GM19239 (cell line): ENCODE measurements at regions not wholly inside any gene's neighbourhood (a gene's known extent, or its start where the extent isn't known, plus 50 kb on each side); places are given as distances from the start of the nearest gene placed in this dataset.

Source experiments
- DNase-seq: peaks from one replicate; pipeline ENCODE4 v3.0.0; 2011; ENCODE audit warnings: low spot score; ENCODE audit not compliant: insufficient read length
- FAIRE-seq: peaks from 2 replicates; lab custom pipeline; 2011; peaks lifted over from hg19 to GRCh38; lab: Jason Lieb, UNC

DNA sequence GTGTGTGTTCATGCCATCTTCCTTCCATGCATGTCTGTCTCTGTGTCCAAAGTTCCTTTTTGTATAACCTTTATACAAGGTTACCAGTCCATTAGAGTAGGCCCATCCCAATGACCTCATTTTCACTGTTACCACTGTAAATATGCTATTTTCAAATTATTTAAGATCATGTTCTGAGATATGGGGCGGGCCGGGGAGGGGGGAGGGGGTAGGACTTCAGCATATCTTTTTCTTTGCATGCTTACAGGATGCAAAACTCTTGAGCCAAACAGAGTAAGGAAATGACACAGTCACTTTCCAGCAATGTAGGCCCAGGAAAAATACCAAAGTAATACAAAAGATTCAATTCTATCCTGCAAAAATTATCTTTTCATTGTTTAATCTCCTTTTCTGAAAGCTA is 124.1 kb upstream of the HNRNPA3 start:
- FAIRE-seq = no peak
- DNase-seq = no peak

DNA sequence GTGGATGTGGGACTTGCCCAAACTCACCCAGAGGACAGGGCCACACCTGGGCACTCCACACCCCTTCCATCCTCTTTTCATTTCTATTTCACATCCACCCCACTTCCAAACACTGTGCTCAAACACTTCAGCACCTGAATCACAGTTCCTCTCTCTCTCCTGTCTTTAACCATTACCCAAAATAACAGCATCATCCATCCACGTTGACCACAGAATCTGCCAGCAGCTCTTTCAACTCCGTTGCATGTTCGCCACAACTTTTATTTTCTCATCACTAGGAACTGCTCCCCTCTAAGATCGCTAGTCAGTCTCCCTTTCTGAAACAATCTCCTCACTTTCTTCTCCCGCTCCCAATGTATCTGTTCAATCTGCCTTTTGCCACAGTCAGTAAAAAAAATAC is 121.6 kb upstream of the HNRNPA3 start:
- FAIRE-seq (no peak), DNase-seq (no peak)

DNA sequence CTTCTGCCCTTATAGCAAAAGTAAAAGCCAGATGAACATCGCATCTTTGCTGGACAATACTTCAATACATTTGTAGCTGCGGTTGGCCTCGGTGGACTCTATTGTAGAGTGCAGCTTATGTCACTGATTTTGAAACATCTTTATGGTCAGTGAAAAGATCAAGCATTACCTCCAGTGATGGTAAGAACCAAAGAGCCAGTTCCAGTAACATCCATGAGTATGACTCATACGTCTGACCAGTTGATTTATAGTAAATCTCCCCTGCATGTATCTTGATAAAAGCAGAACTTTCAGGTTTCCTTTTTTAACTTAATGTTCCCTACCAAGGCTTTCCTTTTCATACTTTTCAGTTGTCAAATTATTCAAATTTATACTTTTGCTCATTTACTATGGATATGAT is 119.2 kb upstream of the HNRNPA3 start:
- FAIRE-seq = no peak
- DNase-seq = no peak

GRCh38 chr2:177098001-177098613 is 114.5 kb upstream of the HNRNPA3 start:
- FAIRE-seq = no peak
- no peak for DNase-seq

DNA sequence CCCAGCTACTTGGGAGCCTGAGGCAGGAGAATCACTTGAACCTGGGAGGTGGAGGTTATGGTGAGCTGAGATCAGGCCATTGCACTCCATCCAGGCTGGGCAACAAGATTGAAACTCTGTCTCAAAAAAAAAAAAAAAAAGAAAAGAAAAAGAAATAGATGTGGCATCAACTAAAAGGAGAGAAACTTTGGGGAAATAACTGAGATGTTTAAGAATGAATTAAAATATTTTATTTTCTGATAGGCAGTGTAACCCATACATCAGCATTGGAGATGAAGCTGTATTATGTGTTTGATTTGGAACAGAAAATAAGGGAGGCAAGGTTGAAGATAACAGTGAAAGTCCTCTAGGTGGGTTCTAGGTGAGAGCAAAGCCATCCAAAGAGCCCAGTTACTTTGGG is 110.7 kb upstream of the HNRNPA3 start:
- FAIRE-seq (no peak), DNase-seq (no peak)

- FAIRE-seq = peak; percentile 37
- DNase-seq = peak; percentile 6
Measured at GRCh38 chr2:177106212-177106611, 106.4 kb upstream of the HNRNPA3 start.

DNA sequence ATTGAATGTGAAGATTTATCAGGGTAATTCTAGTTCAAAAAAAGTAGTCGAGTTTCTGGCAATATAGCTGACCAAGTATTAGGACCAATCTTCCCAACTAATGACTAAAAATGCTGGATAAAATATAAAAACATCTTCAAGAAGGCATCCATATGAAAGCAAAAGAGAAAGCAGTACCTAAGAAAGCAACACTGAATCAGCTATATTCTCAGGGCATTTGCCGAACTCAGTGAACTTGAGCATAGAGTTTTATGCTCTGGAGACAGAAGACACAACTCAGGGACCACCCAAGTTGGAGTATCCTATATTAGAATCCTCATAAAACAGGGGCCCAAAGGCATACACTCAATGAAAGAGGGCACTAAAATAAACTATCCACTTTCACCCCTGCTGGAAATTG is 103.7 kb upstream of the HNRNPA3 start:
- no peak for DNase-seq
- FAIRE-seq = no peak

- FAIRE-seq = no peak
- no peak for DNase-seq
Measured at GRCh38 chr2:177114712-177115111, 97.9 kb upstream of the HNRNPA3 start.

- DNase-seq (no peak), FAIRE-seq (no peak)
Measured at GRCh38 chr2:177117755-177118154, 94.8 kb upstream of the HNRNPA3 start.

GRCh38 chr2:177118636-177119035 is 94.0 kb upstream of the HNRNPA3 start:
- DNase-seq = no peak
- FAIRE-seq = no peak

- DNase-seq (no peak), FAIRE-seq (no peak)
Measured at GRCh38 chr2:177119099-177119498, 93.5 kb upstream of the HNRNPA3 start.

DNA sequence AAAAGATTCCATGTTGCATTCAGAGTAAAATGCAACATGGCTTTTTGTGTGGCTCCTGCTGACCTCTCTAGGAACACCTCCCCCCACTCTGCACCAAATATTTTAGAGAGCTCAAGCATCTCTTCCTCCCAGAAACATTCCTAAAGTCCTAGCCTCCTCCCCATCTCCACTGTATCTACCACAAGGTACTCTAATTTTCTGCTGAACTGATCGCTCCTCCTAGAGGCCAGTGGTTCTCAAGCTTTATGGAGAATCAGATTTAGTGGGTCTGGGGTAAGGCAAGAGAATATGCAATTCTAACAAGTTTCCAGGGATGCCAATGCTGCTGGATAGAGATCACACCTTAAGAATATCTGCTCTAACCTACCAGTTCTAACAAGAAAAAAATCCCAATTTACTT is 89.5 kb upstream of the HNRNPA3 start:
- no peak for DNase-seq
- no peak for FAIRE-seq

GRCh38 chr2:177124371-177124770 is 88.2 kb upstream of the HNRNPA3 start:
- FAIRE-seq (no peak), DNase-seq (no peak)

- DNase-seq = no peak
- FAIRE-seq = no peak
Measured at GRCh38 chr2:177127821-177128220, 84.8 kb upstream of the HNRNPA3 start.

DNA sequence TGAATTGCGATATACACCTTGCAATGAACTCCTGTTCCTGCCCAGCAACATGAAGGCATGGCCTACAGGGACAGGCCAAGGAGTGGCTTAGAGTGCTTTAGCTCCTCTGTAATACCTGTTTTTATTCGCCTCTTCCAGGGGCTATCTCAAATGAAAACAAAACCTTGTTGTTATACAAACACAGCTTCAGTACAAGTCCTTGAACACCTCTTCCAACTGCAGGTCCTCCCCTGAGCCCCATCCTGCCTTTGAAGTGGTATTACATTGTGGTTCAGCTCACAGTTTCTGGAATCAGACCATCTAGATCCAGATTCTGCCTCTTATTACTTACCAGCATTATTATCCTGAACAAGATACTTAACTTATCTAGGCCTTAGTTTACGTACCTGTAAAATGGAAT is 83.0 kb upstream of the HNRNPA3 start:
- FAIRE-seq (no peak), DNase-seq (no peak)

GRCh38 chr2:177131858-177132257 is 80.7 kb upstream of the HNRNPA3 start:
- DNase-seq (no peak), FAIRE-seq (no peak)

GRCh38 chr2:177138823-177139222 is 73.8 kb upstream of the HNRNPA3 start:
- DNase-seq (no peak), FAIRE-seq (no peak)

- no peak for FAIRE-seq
- no peak for DNase-seq
Measured at GRCh38 chr2:177141866-177142265, 70.7 kb upstream of the HNRNPA3 start.

GRCh38 chr2:177143444-177143843 is 69.2 kb upstream of the HNRNPA3 start:
- DNase-seq (no peak), FAIRE-seq (no peak)

DNA sequence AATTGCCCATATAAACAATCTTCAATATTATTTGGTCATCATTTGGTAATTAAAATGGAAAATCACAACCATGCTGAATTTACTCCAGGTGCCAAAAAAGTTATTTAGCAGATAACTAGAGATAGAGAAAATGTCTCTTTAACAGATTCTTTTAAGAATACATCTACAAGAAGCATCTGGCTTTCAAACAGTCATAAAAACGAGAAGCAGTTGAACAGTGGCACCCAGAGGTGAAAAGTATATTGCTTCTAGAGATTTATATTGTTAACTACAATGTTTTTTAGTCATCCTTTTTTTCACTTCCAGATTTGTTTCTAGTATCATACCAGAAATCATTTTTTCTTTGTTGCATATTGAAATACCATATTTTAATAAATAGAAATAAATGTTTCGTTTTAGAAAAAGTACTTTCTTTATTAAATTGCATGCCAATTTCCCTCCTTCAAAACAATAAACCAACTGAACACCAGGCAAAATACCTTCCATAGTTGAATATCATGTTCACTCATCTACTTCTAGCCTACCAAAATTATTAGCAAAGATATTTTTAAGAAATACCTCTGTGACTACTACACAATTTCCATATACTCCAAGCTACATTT is 65.4 kb upstream of the HNRNPA3 start:
- FAIRE-seq = peak; percentile 89
- no peak for DNase-seq

DNA sequence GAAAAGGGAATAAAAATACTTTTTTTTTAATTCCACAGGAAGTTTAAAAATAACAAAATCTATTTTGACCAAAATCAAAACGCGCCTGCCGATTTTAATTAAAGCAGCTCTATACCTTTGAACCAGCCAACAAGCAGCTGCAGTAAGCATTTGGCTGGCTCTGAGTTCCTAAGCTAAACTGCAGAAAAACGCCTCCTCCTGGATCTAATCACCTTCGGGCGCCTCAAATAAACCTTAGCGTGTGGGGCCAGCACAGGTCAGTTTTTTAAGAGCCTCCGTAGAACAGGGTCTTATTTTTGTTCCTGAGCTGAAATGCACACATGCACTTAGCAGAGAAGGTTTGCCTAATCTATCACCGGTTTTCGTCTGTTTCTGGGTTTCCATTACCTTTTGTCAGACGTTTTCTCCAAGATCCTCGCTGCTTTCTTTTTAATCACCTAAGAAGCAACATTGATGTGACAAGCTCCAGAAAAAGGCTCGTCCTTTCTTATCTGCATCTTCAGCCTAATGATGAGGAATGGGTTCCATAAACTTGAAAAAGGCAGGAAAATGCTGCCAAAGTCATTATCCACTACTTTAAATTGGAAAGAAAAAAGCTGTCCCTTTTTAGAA is 64.7 kb upstream of the HNRNPA3 start:
- FAIRE-seq = no peak
- no peak for DNase-seq
